Gastroesophageal sphincter (tissue), 3 donors: ENCODE measurements at regions not wholly inside any gene's neighbourhood (a gene's known extent, or its start where the extent isn't known, plus 50 kb on each side); places are given as distances from the start of the nearest gene placed in this dataset.

ENCODE experiments used
- CTCF ChIP-seq, 4 experiments: fragments of 200-600 bp in 2 of 4; fragments of 450-650 bp in 2 of 4; sonication (generic) in 1 of 4; IDR thresholded peaks; one replicate each; pipeline ENCODE4 v1.5.1; 2017 to 2019; ENCODE audit warnings: antibody characterized with exemption in 4 of 4, mild to moderate bottlenecking in 2 of 4, moderate library complexity in 2 of 4
- EP300 ChIP-seq: sonication (generic); formaldehyde crosslinking; IDR thresholded peaks from one replicate; pipeline ENCODE4 v1.6.1; 2017; ENCODE audit warnings: antibody characterized with exemption, mild to moderate bottlenecking
- POLR2AphosphoS5 ChIP-seq: sonication (generic); formaldehyde crosslinking; IDR thresholded peaks from one replicate; pipeline ENCODE4 v1.6.1; 2017; ENCODE audit warnings: antibody characterized with exemption

GRCh38 chr4:136812100-136812880 lies 720.0 kb downstream of the PCDH18 start:
- TF ChIP-seq EP300 = no peak
- TF ChIP-seq CTCF (IDR thresholded peaks at IDR 0.05) = no peak
- no peak for TF ChIP-seq POLR2AphosphoS5
